HG03135 (cell line): ENCODE measurements at regions not wholly inside any gene's neighbourhood (a gene's known extent, or its start where the extent isn't known, plus 50 kb on each side); places are given as distances from the start of the nearest gene placed in this dataset.

Experiments used
- ATAC-seq: cut with Tn5 transposase; IDR thresholded peaks from one replicate; pipeline ENCODE4 v1.9.1; 2021; ENCODE audit warnings: mild to moderate bottlenecking, moderate library complexity; ENCODE audit not compliant: unreplicated experiment

DNA sequence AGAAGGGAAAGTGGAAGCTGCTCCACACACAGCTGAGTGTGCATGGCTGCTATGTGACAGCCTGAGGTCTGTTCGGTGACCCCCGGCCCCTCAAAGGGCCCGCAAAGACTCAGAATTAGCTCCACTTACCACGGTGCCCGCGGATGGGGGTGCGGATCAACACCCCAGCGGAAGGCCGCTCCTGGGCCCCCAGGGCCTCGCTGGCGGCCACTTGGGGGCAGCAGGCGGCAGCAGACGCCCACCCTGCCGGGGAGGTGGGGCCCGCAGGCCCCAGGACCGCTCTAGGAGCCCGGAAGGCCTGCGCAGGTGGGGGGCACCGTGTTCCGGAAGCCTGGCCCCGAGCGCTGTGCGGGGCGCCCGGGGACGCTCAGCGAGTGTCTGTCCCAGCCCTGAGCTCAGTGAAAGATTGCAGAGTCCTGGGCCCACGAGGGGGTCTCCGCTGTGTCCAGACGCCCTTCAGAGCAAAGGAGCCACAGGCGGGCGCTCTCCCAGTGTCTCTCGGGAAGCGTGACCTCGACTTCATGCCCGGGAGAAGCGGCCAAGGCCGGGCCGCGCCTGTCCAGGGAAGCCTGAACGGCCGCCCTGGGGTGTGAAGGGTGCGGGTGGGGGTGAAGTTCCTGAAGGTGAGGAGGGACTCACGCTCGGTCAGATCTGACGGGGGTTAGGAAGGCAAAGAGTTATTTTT lies 118.7 kb downstream of the VAPA start:
- ATAC-seq = no peak

DNA sequence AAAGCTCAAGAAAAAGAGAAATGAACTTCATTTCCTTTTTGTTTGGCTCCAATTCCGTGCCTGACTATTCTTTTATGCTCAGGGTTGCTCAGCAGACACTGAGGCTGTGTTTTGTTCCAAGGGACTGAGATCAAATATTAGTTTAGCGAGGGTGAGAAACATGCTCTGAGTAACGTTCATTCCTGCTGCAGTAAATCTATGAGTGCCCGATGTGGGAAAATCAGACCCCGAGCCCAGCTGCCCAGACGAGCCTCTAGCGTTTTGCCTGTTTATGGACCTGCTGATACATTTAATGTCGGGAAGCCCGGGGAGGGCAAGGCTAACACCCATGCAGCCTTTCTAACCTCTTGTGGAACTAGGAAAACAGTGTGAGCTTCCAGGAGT lies 119.2 kb downstream of the VAPA start:
- ATAC-seq = no peak

GRCh38 chr18:10035281-10035991 lies 121.6 kb downstream of the VAPA start:
- ATAC-seq = no peak

GRCh38 chr18:10036479-10036878 lies 122.7 kb downstream of the VAPA start:
- no peak for ATAC-seq

DNA sequence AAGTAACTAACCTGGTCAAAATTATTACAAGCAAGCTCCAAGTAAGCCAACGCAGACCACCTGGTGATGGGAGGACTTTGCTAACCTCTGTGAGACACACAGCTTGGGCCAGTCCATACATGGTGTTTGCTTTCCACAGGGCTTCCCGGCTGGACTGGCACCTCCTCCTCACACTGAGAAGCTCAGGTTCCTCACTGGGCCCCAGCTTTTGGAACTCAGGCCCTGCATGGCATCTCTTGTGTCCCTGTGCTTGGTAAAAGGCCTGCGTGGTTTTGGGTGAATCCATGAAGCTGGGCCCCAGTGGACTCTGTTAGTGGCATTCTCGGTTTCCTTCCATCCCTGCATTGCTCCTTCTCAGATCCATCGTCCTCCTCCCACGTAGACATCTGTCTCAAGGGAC lies 123.4 kb downstream of the VAPA start:
- ATAC-seq = no peak

- no peak for ATAC-seq
Observed at GRCh38 chr18:10038268-10038667, 124.5 kb downstream of the VAPA start.

DNA sequence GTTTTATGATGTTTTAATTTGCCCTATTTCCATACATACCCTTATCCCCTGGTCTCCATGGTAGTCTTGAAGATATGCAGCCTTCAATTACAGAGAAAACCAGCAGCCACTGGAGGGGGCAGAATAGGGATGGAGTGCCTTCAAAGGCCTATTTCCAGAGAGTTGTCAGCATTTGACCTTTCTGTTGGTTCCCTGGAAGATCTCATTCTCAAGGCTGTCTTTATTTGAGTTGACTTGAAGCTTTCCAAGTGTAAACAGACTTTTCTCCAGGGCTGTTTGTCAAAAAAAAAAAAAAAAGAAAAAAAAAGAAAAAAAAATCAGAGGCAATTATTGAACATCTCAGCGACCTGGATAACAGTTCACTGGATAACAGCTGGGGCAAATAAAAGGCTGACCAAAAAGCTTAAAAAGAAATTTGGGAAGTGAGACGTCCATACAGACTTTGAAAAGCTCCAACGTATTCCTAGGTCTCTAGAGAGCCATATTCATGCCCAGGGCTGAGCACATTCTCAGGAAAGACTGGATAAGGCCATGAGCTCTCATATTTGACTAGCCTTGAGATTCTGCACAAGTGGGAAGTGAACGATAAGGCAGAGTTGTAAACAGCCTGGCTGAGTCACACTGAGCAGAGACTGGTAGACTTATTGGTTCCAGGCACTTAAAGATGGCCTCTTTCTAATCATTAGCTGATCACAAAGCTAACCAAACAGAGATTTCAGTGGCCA lies 126.6 kb downstream of the VAPA start:
- ATAC-seq = no peak

DNA sequence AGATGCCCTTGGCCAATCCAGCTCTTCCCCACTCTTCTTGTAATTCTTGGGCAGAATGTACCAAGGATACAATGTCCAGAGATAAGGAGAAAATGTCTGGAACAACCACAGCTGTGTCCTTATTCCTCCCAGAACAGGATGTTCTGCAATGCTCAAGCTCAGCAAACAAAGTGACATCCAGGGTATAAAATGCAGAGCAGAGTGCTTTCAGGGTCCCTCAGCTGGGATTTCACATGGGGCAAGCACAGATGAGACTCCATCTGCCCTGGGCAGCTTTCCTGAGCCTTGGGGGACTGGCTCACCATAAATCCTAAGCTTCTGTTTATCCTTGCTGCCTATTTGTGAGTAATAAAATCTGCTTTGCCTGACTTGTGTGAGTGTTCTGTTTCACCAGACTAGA lies 127.4 kb downstream of the VAPA start:
- ATAC-seq = no peak

DNA sequence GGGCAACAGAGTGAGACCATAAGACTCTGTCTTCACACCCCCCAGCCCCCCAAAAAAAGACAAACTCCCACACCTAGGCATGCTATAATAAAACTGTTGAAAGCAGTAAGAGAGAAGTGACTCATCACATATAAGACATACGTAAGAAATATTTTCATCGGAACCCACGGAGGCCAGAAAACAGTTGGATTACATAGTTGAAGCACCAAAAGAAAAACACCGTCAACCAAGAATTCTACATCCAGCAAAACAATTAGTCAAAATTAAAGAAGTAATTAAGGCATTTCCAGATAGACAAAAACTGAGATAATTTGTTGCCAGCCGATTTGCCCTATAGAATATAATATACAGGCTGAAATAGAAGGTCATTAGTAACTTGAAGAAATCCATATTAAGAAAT lies 128.7 kb downstream of the VAPA start:
- no peak for ATAC-seq

- no peak for ATAC-seq
Observed at GRCh38 chr18:10044054-10044453, 130.2 kb downstream of the VAPA start.

DNA sequence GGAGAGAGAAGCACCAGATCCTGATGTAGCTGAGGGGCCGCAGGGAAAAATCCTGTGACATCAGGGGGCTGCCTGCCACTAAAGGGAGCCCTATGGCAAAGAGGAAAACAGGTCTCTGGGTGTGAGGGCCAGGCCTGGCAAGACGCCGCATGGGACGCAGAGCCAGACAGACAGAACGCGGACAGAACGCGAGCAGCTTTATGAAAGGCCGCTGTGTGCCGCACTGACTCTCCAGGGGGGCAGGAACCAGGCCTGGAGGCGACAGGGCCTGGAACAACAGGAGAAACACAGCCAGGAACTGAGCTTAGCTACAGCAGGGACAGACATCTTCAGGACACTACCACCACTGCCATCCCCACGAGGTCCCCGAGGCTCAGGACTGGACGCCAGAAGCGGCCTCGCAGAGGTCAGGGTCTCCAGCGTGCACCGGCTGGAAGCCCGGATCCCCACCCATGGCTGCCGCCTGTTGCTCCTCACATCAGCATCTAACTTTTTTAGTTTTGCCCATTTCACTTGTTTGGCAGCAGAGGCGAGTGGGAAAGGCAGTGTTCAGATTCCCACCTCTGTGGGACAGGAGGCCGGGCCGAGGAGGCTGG lies 131.6 kb downstream of the VAPA start:
- ATAC-seq = no peak

- no peak for ATAC-seq
Observed at GRCh38 chr18:10046178-10046807, 132.5 kb downstream of the VAPA start.

- ATAC-seq = no peak
Observed at GRCh38 chr18:10047237-10047636, 133.4 kb downstream of the VAPA start.

DNA sequence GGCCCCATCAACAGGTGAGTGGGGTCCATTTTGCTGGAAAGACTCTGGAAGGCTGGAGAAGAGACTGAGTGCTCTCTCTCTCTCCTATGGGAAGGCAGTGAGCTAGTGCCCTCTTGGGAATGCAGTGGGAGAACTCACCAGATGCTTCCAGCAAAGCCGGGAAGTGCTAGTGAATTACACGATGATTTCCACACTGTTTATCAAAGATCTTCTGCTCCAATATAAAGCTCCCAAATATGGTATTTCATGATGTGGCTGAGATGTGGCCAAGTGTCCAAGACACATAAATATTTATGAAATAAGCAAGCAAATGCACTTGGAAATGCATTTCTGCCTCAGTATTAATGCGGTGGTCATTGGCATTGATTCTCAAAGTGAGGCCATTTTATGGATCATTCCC lies 135.9 kb downstream of the VAPA start:
- no peak for ATAC-seq

GRCh38 chr18:10050956-10051355 lies 137.1 kb downstream of the VAPA start:
- no peak for ATAC-seq

- no peak for ATAC-seq
Observed at GRCh38 chr18:10051877-10052631, 138.2 kb downstream of the VAPA start.

- no peak for ATAC-seq
Observed at GRCh38 chr18:10052871-10053270, 139.1 kb downstream of the VAPA start.

GRCh38 chr18:10053861-10054260 lies 140.0 kb downstream of the VAPA start:
- no peak for ATAC-seq

DNA sequence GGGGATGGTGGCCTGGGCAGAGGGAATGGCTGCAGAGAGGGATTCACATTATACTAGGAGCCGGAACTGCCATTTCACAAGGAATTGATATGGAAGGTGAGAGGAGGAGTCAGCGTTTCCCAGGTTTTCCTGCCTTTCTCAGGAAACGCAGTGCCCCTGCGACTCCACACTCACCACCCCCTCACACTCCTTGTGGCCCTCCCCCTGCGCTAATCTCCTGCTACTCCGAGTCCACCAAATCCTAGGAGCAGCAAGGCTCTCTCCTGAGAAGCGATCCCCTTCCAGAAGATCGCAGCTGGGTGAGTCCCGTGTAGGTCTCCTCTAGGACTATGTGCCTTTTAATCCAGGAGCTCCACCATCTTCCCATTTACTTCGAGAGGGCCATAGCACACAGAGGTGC lies 140.6 kb downstream of the VAPA start:
- ATAC-seq = no peak

- no peak for ATAC-seq
Observed at GRCh38 chr18:10055125-10055750, 141.4 kb downstream of the VAPA start.
